ENCODE measurements at regions not wholly inside any gene's neighbourhood (a gene's known extent, or its start where the extent isn't known, plus 50 kb on each side); places are given as distances from the start of the nearest gene placed in this dataset.

GRCh38 chr3:73284472-73284871, 223.0 kb downstream of the EBLN2 start:
- no peaks in the 10 kb centered on the region for H3K36me3 Mint-ChIP-seq (ENCODE audit: unreplicated experiment)
- H3K4me1 Mint-ChIP-seq (ENCODE audit: low read depth, unreplicated experiment): peaks cover 2% of the 10 kb centered on the region
- H3K27ac Mint-ChIP-seq (ENCODE audit: unreplicated experiment): no peak overlapping the region
- no peak for TF ChIP-seq CTCF (IDR thresholded peaks at IDR 0.05; ENCODE audit: partially characterized antibody, unreplicated experiment)
- peak; percentile 21 for DNase-seq
- no peaks in the 10 kb centered on the region for H3K9me3 Mint-ChIP-seq (ENCODE audit: unreplicated experiment)
- no peak overlapping the region for H3K4me3 Mint-ChIP-seq (ENCODE audit: unreplicated experiment)
- no peaks in the 10 kb centered on the region for H3K27me3 Mint-ChIP-seq (ENCODE audit: unreplicated experiment)

GRCh38 chr3:73291541-73291940, 230.1 kb downstream of the EBLN2 start:
- no peaks in the 10 kb centered on the region for H3K27me3 Mint-ChIP-seq (ENCODE audit: unreplicated experiment)
- H3K36me3 Mint-ChIP-seq (ENCODE audit: unreplicated experiment): no peaks in the 10 kb centered on the region
- no peak for TF ChIP-seq CTCF (IDR thresholded peaks at IDR 0.05; ENCODE audit: partially characterized antibody, unreplicated experiment)
- H3K4me3 Mint-ChIP-seq (ENCODE audit: unreplicated experiment): no peak overlapping the region
- peaks cover 2% of the 10 kb centered on the region for H3K4me1 Mint-ChIP-seq (ENCODE audit: low read depth, unreplicated experiment)
- H3K27ac Mint-ChIP-seq (ENCODE audit: unreplicated experiment): no peak overlapping the region
- DNase-seq: no peak
- no peaks in the 10 kb centered on the region for H3K9me3 Mint-ChIP-seq (ENCODE audit: unreplicated experiment)

GRCh38 chr3:73292220-73292619, 230.8 kb downstream of the EBLN2 start:
- no peak for TF ChIP-seq CTCF (IDR thresholded peaks at IDR 0.05; ENCODE audit: partially characterized antibody, unreplicated experiment)
- no peak overlapping the region for H3K27ac Mint-ChIP-seq (ENCODE audit: unreplicated experiment)
- peaks cover 2% of the 10 kb centered on the region for H3K4me1 Mint-ChIP-seq (ENCODE audit: low read depth, unreplicated experiment)
- H3K27me3 Mint-ChIP-seq (ENCODE audit: unreplicated experiment): no peaks in the 10 kb centered on the region
- H3K36me3 Mint-ChIP-seq (ENCODE audit: unreplicated experiment): no peaks in the 10 kb centered on the region
- H3K9me3 Mint-ChIP-seq (ENCODE audit: unreplicated experiment): no peaks in the 10 kb centered on the region
- no peak overlapping the region for H3K4me3 Mint-ChIP-seq (ENCODE audit: unreplicated experiment)
- no peak for DNase-seq

GRCh38 chr3:73294537-73294936, 233.1 kb downstream of the EBLN2 start:
- no peak overlapping the region for H3K4me3 Mint-ChIP-seq (ENCODE audit: unreplicated experiment)
- H3K4me1 Mint-ChIP-seq (ENCODE audit: low read depth, unreplicated experiment): peaks cover 2% of the 10 kb centered on the region
- DNase-seq: no peak
- H3K27me3 Mint-ChIP-seq (ENCODE audit: unreplicated experiment): no peaks in the 10 kb centered on the region
- H3K36me3 Mint-ChIP-seq (ENCODE audit: unreplicated experiment): no peaks in the 10 kb centered on the region
- TF ChIP-seq CTCF (IDR thresholded peaks at IDR 0.05; ENCODE audit: partially characterized antibody, unreplicated experiment): no peak
- H3K9me3 Mint-ChIP-seq (ENCODE audit: unreplicated experiment): no peaks in the 10 kb centered on the region
- no peak overlapping the region for H3K27ac Mint-ChIP-seq (ENCODE audit: unreplicated experiment)

- Mint-ChIP-seq H3K4me1 (ENCODE audit: low read depth, unreplicated experiment) (peaks cover 2% of the 10 kb centered on the region), H3K27ac (ENCODE audit: unreplicated experiment) (no peak overlapping the region), H3K9me3 (ENCODE audit: unreplicated experiment) (peaks cover 1% of the 10 kb centered on the region), H3K4me3 (ENCODE audit: unreplicated experiment) (no peak overlapping the region), H3K27me3 (ENCODE audit: unreplicated experiment) (no peaks in the 10 kb centered on the region), H3K36me3 (ENCODE audit: unreplicated experiment) (no peaks in the 10 kb centered on the region)
- DNase-seq: no peak
- no peak for TF ChIP-seq CTCF (IDR thresholded peaks at IDR 0.05; ENCODE audit: partially characterized antibody, unreplicated experiment)
Measured at GRCh38 chr3:73295876-73296635, 234.6 kb downstream of the EBLN2 start.
